Vagina (tissue), 2 donors: ENCODE measurements at regions not wholly inside any gene's neighbourhood (a gene's known extent, or its start where the extent isn't known, plus 50 kb on each side); places are given as distances from the start of the nearest gene placed in this dataset.
"Not testable (repeated sequence)": the region's sequence is repeated elsewhere in the genome, so short reads cannot be mapped to it uniquely, and the experiment has no call there.

Experiments used
- DNase-seq, 2 donors: peaks; one replicate each; pipeline ENCODE4 v3.0.0-alpha.2; 2017; ENCODE audit errors: extremely low spot score in 2 of 2
- H3K27ac ChIP-seq: fragments of 200-600 bp; sonication (generic); one replicate; pipeline ENCODE4 v1.5.1; 2019
- H3K27me3 ChIP-seq: fragments of 200-600 bp; sonication (generic); one replicate; pipeline ENCODE4 v1.5.1; 2019
- H3K36me3 ChIP-seq, 2 donors: fragments of 200-600 bp; sonication (generic); one replicate each; pipeline ENCODE4 v1.5.1; 2017 to 2019
- H3K4me1 ChIP-seq: fragments of 200-600 bp; sonication (generic); one replicate; pipeline ENCODE4 v1.5.1; 2019
- H3K4me3 ChIP-seq, 2 donors: fragments of 200-600 bp; sonication (generic); 1 replicate in 1 of 2; 2 replicates in 1 of 2; pipeline ENCODE4 v1.5.1; 2016 to 2019
- H3K9me3 ChIP-seq: fragments of 200-600 bp; sonication (generic); one replicate; pipeline ENCODE4 v1.5.1; 2019
- POLR2A ChIP-seq, 2 donors: fragments of 450-650 bp; IDR thresholded peaks; one replicate each; pipeline ENCODE4 v1.6.1; 2017; ENCODE audit warnings: antibody characterized with exemption in 2 of 2, mild to moderate bottlenecking in 2 of 2, moderate library complexity in 2 of 2
- POLR2AphosphoS5 ChIP-seq, 2 donors: sonication (generic); formaldehyde crosslinking; IDR thresholded peaks; one replicate each; pipeline ENCODE4 v1.9.0; 2017; ENCODE audit warnings: antibody characterized with exemption in 2 of 2, mild to moderate bottlenecking in 2 of 2, low read depth in 1 of 2; ENCODE audit not compliant: insufficient read depth in 1 of 2
- intact Hi-C: fragments of 100-400 bp; cut with DNase I; formaldehyde crosslinking; loops from one replicate; pipeline ENCODE4 v1.15.1; 2023
- TF ChIP-seq, protein P1 (sequence below), 3 experiments: fragments of 450-650 bp in 2 of 3; fragments of 200-600 bp in 1 of 3; sonication (generic) in 1 of 3; IDR thresholded peaks; one replicate each; pipeline ENCODE4 v1.5.1; 2017 to 2019; ENCODE audit warnings: antibody characterized with exemption in 3 of 3, mild to moderate bottlenecking in 2 of 3, moderate library complexity in 2 of 3

DNA sequence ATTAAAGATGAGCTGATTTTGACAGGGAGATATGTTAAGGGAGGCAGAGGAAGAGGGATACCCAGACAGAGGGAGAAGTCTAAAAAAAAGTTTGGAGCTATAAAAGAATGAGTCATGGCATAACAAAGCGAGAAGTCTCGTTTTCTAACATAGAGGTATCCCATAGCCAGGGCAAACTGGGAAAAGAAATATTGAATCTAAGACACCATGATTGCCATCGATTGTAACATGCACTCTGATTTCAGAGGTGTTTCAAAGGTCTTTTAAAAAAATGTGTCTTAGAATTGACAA is 110.7 kb downstream of the MDH1 start:
- Histone ChIP-seq H3K27me3 (no peaks in the 10 kb centered on the region), H3K36me3 (no peaks in the 10 kb centered on the region), H3K27ac (peak overlapping the region; percentile 36), H3K4me1 (peaks cover 9% of the 10 kb centered on the region), H3K9me3 (no peaks in the 10 kb centered on the region), H3K4me3 (no peak overlapping the region)
- DNase-seq, result no peak
- intact Hi-C loops, result loop anchor here (5.0 kb wide), 1 partner anchor 163 kb away; no protein-coding TSS in a partner anchor
- TF ChIP-seq, protein P1, sequence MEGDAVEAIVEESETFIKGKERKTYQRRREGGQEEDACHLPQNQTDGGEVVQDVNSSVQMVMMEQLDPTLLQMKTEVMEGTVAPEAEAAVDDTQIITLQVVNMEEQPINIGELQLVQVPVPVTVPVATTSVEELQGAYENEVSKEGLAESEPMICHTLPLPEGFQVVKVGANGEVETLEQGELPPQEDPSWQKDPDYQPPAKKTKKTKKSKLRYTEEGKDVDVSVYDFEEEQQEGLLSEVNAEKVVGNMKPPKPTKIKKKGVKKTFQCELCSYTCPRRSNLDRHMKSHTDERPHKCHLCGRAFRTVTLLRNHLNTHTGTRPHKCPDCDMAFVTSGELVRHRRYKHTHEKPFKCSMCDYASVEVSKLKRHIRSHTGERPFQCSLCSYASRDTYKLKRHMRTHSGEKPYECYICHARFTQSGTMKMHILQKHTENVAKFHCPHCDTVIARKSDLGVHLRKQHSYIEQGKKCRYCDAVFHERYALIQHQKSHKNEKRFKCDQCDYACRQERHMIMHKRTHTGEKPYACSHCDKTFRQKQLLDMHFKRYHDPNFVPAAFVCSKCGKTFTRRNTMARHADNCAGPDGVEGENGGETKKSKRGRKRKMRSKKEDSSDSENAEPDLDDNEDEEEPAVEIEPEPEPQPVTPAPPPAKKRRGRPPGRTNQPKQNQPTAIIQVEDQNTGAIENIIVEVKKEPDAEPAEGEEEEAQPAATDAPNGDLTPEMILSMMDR (IDR thresholded peaks at IDR 0.05), result peak in 1 of 3 experiments; percentile 7
- TF ChIP-seq POLR2AphosphoS5 (IDR thresholded peaks at IDR 0.05; ENCODE audit: insufficient read depth in 1 of 2, low read depth in 1 of 2) (no peak), POLR2A (IDR thresholded peaks at IDR 0.05) (no peak)

DNA sequence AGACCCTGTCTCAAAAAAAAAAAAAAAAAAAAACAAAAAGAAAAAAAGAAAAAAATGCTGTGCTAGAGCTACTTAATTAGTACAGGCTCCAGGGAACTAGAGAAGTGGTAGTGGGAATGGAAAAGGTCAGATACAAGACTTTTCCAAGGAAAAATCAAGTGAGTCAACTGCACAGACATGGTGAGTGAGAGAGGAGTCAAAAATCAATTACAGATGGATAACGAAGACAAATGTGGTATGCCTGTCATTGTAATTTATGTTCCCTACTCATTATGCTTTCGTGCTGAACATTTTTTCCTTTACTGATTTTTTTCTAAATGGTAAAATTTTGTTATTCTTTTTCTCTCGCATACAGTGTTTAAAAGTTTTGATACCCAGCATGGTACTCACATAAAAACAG is 111.5 kb downstream of the MDH1 start:
- no peak for DNase-seq
- no peak overlapping the region for H3K27ac ChIP-seq
- H3K4me3 ChIP-seq, result no peak overlapping the region
- no peaks in the 10 kb centered on the region for H3K27me3 ChIP-seq
- peaks cover 9% of the 10 kb centered on the region for H3K4me1 ChIP-seq
- TF ChIP-seq, protein P1 (IDR thresholded peaks at IDR 0.05), result no peak
- no peak for TF ChIP-seq POLR2AphosphoS5 (IDR thresholded peaks at IDR 0.05; ENCODE audit: insufficient read depth in 1 of 2, low read depth in 1 of 2)
- no peaks in the 10 kb centered on the region for H3K9me3 ChIP-seq
- intact Hi-C loops, result no loop called here
- no peaks in the 10 kb centered on the region for H3K36me3 ChIP-seq

DNA sequence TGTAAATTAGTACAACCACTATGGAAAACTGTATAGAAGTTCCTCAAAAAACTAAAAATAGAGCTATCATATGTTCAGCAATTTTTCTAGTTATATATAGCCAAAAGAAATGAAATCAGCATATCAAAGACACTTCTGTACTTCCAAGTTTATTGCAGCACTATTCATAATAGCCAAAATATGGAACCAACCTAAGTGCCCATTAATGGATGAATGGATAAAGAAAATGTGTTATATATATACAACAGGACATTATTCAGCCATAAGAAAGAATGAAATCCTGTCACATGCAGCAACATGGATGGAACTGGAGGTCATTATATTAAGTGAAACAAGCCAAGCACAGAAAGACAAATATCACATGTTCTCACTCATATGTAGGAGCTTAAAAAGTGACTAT is 112.6 kb downstream of the MDH1 start:
- H3K36me3 ChIP-seq, result no peaks in the 10 kb centered on the region
- intact Hi-C loops, result no loop called here
- DNase-seq, result no peak
- H3K27me3 ChIP-seq, result no peaks in the 10 kb centered on the region
- no peak overlapping the region for H3K27ac ChIP-seq
- no peaks in the 10 kb centered on the region for H3K9me3 ChIP-seq
- H3K4me3 ChIP-seq, result no peak overlapping the region
- TF ChIP-seq POLR2AphosphoS5 (IDR thresholded peaks at IDR 0.05; ENCODE audit: insufficient read depth in 1 of 2, low read depth in 1 of 2), result no peak
- TF ChIP-seq, protein P1 (IDR thresholded peaks at IDR 0.05), result no peak
- TF ChIP-seq POLR2A (IDR thresholded peaks at IDR 0.05), result no peak
- peaks cover 9% of the 10 kb centered on the region for H3K4me1 ChIP-seq

DNA sequence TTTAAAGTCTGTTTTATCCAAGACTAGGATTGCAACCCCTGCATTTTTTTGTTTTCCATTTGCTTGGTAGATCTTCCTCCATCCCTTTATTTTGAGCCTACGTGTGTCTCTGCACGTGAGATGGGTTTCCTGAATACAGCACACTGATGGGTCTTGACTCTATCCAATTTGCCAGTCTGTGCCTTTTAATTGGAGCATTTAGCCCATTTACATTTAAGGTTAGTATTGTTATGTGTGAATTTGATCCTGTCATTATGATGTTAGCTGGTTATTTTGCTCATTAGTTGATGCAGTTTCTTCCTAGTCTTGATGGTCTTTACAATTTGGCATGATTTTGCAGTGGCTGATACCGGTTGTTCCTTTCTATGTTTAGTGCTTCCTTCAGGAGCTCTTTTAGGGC is 117.3 kb downstream of the MDH1 start:
- H3K4me3 ChIP-seq, H3K36me3 ChIP-seq, DNase-seq, H3K9me3 ChIP-seq, H3K4me1 ChIP-seq, intact Hi-C loops, H3K27me3 ChIP-seq, H3K27ac ChIP-seq: not testable (repeated sequence)

DNA sequence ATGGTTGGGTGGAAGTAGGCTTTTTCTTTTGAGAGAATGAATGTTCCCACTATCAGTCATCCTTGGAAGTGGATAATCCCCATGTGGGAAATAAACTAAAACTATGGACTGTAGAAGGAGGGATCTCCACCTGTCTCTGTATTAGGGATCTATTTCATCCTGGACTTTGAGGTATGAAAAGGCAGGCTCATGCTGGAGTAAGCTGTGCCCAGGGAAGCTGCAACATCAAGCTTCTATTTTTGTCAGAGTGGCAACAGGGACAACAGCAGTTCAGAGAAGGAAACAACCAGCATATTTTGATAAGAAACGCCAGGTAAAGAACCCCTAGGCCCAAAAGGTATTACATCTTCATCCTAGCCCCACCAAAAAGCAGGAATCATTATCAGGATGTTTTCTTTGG is 122.0 kb downstream of the MDH1 start:
- Histone ChIP-seq H3K4me3 (no peak overlapping the region), H3K27me3 (no peaks in the 10 kb centered on the region), H3K4me1 (no peaks in the 10 kb centered on the region), H3K27ac (no peak overlapping the region), H3K9me3 (no peaks in the 10 kb centered on the region), H3K36me3 (no peaks in the 10 kb centered on the region)
- intact Hi-C loops, result no loop called here
- no peak for DNase-seq
- TF ChIP-seq, protein P1 (IDR thresholded peaks at IDR 0.05), result no peak
- TF ChIP-seq POLR2A (IDR thresholded peaks at IDR 0.05), result no peak
- no peak for TF ChIP-seq POLR2AphosphoS5 (IDR thresholded peaks at IDR 0.05; ENCODE audit: insufficient read depth in 1 of 2, low read depth in 1 of 2)

DNA sequence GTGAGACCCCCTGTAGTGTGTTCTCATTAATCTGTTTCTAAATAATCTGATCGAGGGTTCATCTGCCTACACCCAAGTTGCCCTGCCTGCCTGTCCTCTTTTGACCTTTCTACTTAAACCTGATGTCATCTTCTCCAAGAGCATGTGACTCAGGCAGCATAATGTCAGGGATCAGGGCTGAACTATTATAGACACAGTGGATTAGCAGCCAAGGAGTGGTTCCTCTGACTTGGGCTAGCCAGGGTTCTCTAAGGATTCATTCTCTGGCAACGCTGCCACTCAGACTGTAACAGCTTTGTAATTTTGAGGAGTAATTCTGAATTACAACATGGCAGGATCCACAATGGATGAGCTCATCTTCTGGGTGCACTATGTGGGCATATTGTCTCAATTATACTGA is 124.0 kb downstream of the MDH1 start:
- no peaks in the 10 kb centered on the region for H3K4me1 ChIP-seq
- no peak overlapping the region for H3K27ac ChIP-seq
- TF ChIP-seq POLR2A (IDR thresholded peaks at IDR 0.05) (no peak), POLR2AphosphoS5 (IDR thresholded peaks at IDR 0.05; ENCODE audit: insufficient read depth in 1 of 2, low read depth in 1 of 2) (peak in 1 of 2 donors; percentile 48)
- TF ChIP-seq, protein P1 (IDR thresholded peaks at IDR 0.05), result no peak
- H3K27me3 ChIP-seq, result no peaks in the 10 kb centered on the region
- DNase-seq, result no peak
- no peaks in the 10 kb centered on the region for H3K9me3 ChIP-seq
- H3K4me3 ChIP-seq, result no peak overlapping the region
- intact Hi-C loops, result no loop called here
- H3K36me3 ChIP-seq, result no peaks in the 10 kb centered on the region
